GM12878 (cell line): ENCODE measurements at regions not wholly inside any gene's neighbourhood (a gene's known extent, or its start where the extent isn't known, plus 50 kb on each side); places are given as distances from the start of the nearest gene placed in this dataset.

ENCODE experiments used
- ATAC-seq: fragments of 200-7000 bp; cut with Tn5 transposase; 3 replicates; pipeline ENCODE4 v1.9.1; 2020; ENCODE audit warnings: mild to moderate bottlenecking, moderate library complexity
- BruUV-seq: library from RNA; stranded (reverse); fragments of 400-500 nt; replicated peaks from 2 replicates; lab custom pipeline; 2021; lab: Mats Ljungman, UMichigan
- CTCF ChIA-PET: fragments of 300-600 bp; sonication (Branson Sonifier 250); formaldehyde crosslinking; extraction: SDS; loops from one replicate; lab custom pipeline; 2021; ENCODE audit warnings: inconsistent platforms; lab: Yijun Ruan, JAX
- POLR2A ChIA-PET: fragments of 350-600 bp; formaldehyde crosslinking; extraction: SDS; loops from one replicate; lab custom pipeline; 2021; ENCODE audit warnings: inconsistent platforms; lab: Charles Lee
- RAD21 ChIA-PET: fragments of 300-600 bp; sonication (Branson Sonifier 250); formaldehyde crosslinking; loops from one replicate; lab custom pipeline; 2023; ENCODE audit warnings: antibody characterized with exemption; ENCODE audit not compliant: unreplicated experiment; lab: Charles Lee
- SMC1A ChIA-PET: fragments of 300-600 bp; sonication (Branson Sonifier 250); formaldehyde crosslinking; loops from one replicate; lab custom pipeline; 2023; ENCODE audit not compliant: unreplicated experiment, uncharacterized antibody; lab: Charles Lee
- DNase-seq: peaks from one replicate; pipeline ENCODE4 v3.0.0-alpha.2; 2011; ENCODE audit warnings: low read depth, low spot score
- FAIRE-seq: peaks from 3 replicates; lab custom pipeline; 2011; peaks lifted over from hg19 to GRCh38; lab: Jason Lieb, UNC
- H2AFZ ChIP-seq: 2 replicates; pipeline ENCODE4 v1.6.0; 2011; ENCODE audit warnings: low read depth, low read length, control low read depth; ENCODE audit not compliant: control insufficient read depth
- H3K27ac ChIP-seq: 2 replicates; pipeline ENCODE4 v1.5.1; 2011; ENCODE audit warnings: control low read depth; ENCODE audit not compliant: control insufficient read depth, insufficient read depth
- H3K27me3 ChIP-seq, 2 experiments: replicated peaks in 1 of 2; 2 replicates each; pipeline versions ENCODE4 v1.6.0 to v1.6.1; 2011; ENCODE audit warnings: low read length in 1 of 2; ENCODE audit not compliant: control insufficient read depth in 2 of 2, insufficient read depth in 2 of 2
- H3K36me3 ChIP-seq, 2 experiments: 2 replicates each; pipeline ENCODE4 v1.5.1; 2011; ENCODE audit warnings: low read length in 1 of 2; ENCODE audit not compliant: control insufficient read depth in 2 of 2, insufficient read depth in 2 of 2
- H3K4me1 ChIP-seq: 2 replicates; pipeline ENCODE4 v1.6.1; 2011; ENCODE audit warnings: mild to moderate bottlenecking, low read length, moderate library complexity, mixed read lengths; ENCODE audit not compliant: control insufficient read depth, insufficient read depth
- H3K4me2 ChIP-seq: 2 replicates; pipeline ENCODE4 v1.6.0; 2011; ENCODE audit warnings: control low read depth; ENCODE audit not compliant: control insufficient read depth, insufficient read depth
- H3K4me3 ChIP-seq: fragments of 200-600 bp; sonication (generic); 2 replicates; pipeline ENCODE4 v1.5.1; 2016
- H3K79me2 ChIP-seq: 2 replicates; pipeline ENCODE4 v1.6.0; 2011; ENCODE audit warnings: low read length; ENCODE audit not compliant: control insufficient read depth, insufficient read depth
- H3K9ac ChIP-seq: 2 replicates; pipeline ENCODE4 v1.8.0; 2011; ENCODE audit warnings: low read length, control low read depth, mixed read lengths; ENCODE audit not compliant: control insufficient read depth, insufficient read depth
- H3K9me3 ChIP-seq: replicated peaks from 3 replicates; pipeline ENCODE4 v1.5.1; 2011; ENCODE audit warnings: mild to moderate bottlenecking, low read length; ENCODE audit not compliant: control insufficient read depth, insufficient read depth
- H4K20me1 ChIP-seq: 2 replicates; pipeline ENCODE4 v1.6.0; 2011; ENCODE audit not compliant: control insufficient read depth, insufficient read depth
- ATF3 ChIP-seq: IDR thresholded peaks from 2 replicates; pipeline ENCODE4 v1.6.1; 2011; ENCODE audit warnings: low read depth, mild to moderate bottlenecking, low read length, moderate library complexity, borderline replicate concordance; ENCODE audit errors: extremely low read depth
- CBX3 ChIP-seq: fragments of 200-600 bp; sonication (generic); IDR thresholded peaks from 2 replicates; pipeline ENCODE4 v1.6.1; 2016; ENCODE audit warnings: low read depth, borderline replicate concordance
- CEBPB ChIP-seq, 2 experiments: fragments of 150-350 bp in 1 of 2; IDR thresholded peaks; 2 replicates each; pipeline ENCODE4 v1.6.1; 2012 to 2014; ENCODE audit warnings: low read depth in 2 of 2, low read length in 2 of 2, borderline replicate concordance in 1 of 2, inconsistent platforms in 1 of 2
- CREM ChIP-seq: IDR thresholded peaks from 2 replicates; pipeline ENCODE4 v1.6.1; 2014; ENCODE audit warnings: antibody characterized with exemption, low read depth
- FOXK2 ChIP-seq: fragments of 450-650 bp; IDR thresholded peaks from 2 replicates; pipeline ENCODE4 v1.6.1; 2017; ENCODE audit warnings: mild to moderate bottlenecking, moderate library complexity
- HDAC2 ChIP-seq: fragments of 200-600 bp; sonication (generic); IDR thresholded peaks from 2 replicates; pipeline ENCODE4 v1.6.1; 2017
- HDGF ChIP-seq: fragments of 450-650 bp; IDR thresholded peaks from 2 replicates; pipeline ENCODE4 v1.6.1; 2016; ENCODE audit warnings: antibody characterized with exemption
- KLF5 ChIP-seq: fragments of 450-650 bp; IDR thresholded peaks from 2 replicates; pipeline ENCODE4 v1.6.1; 2014; ENCODE audit warnings: mild to moderate bottlenecking; ENCODE audit not compliant: partially characterized antibody
- MEF2A ChIP-seq: IDR thresholded peaks from 2 replicates; pipeline ENCODE4 v1.6.1; 2011; ENCODE audit warnings: low read depth, mild to moderate bottlenecking, low read length, moderate library complexity; ENCODE audit not compliant: insufficient read depth
- MXI1 ChIP-seq: fragments of 150-350 bp; IDR thresholded peaks from 2 replicates; pipeline ENCODE4 v1.6.1; 2011; ENCODE audit warnings: low read depth, mild to moderate bottlenecking, inconsistent platforms, low read length, improper control_type of control experiment
- NR2C1 ChIP-seq: fragments of 450-650 bp; IDR thresholded peaks from 2 replicates; pipeline ENCODE4 v1.6.1; 2017; ENCODE audit warnings: antibody characterized with exemption, mild to moderate bottlenecking, moderate library complexity
- PAX5 ChIP-seq: IDR thresholded peaks from 2 replicates; pipeline ENCODE4 v1.6.1; 2011; ENCODE audit warnings: low read depth, low read length, borderline replicate concordance
- PBX3 ChIP-seq: IDR thresholded peaks from 2 replicates; pipeline ENCODE4 v1.6.1; 2011; ENCODE audit warnings: mild to moderate bottlenecking, low read depth, low read length, moderate library complexity; ENCODE audit not compliant: insufficient replicate concordance
- PML ChIP-seq: IDR thresholded peaks from 2 replicates; pipeline ENCODE4 v1.6.1; 2012; ENCODE audit warnings: low read length, inconsistent platforms
- RELB ChIP-seq: fragments of 450-650 bp; IDR thresholded peaks from 2 replicates; pipeline ENCODE4 v1.6.1; 2017; ENCODE audit warnings: low read depth, mild to moderate bottlenecking, moderate library complexity
- SIN3A ChIP-seq: IDR thresholded peaks from 2 replicates; pipeline ENCODE4 v1.6.1; 2012; ENCODE audit warnings: low read depth, low read length, improper control_type of control experiment
- TCF7 ChIP-seq: IDR thresholded peaks from 2 replicates; pipeline ENCODE4 v1.6.1; 2014; ENCODE audit warnings: antibody characterized with exemption, borderline replicate concordance
- YBX1 ChIP-seq: fragments of 450-650 bp; IDR thresholded peaks from 2 replicates; pipeline ENCODE4 v1.6.1; 2016; ENCODE audit warnings: antibody characterized with exemption
- ZNF622 ChIP-seq: fragments of 450-650 bp; IDR thresholded peaks from 2 replicates; pipeline ENCODE4 v1.6.1; 2017; ENCODE audit warnings: mild to moderate bottlenecking, inconsistent platforms
- WGBS: methylation state at CpG from one replicate; pipeline ENCODE4 v1.1.6; 2016; ENCODE audit warnings: low lambda C conversion rate; ENCODE audit not compliant: insufficient replicate concordance, insufficient coverage; ENCODE audit errors: missing lambda C conversion rate; 5-methylcytosine and 5-hydroxymethylcytosine counted together
- in situ Hi-C: fragments of 300-500 bp; cut with MboI; formaldehyde crosslinking; loops from 9 replicates; pipeline ENCODE4 v1.14.3; 2018; ENCODE audit warnings: mixed read lengths
- intact Hi-C: fragments of 100-400 bp; cut with micrococcal nuclease; formaldehyde crosslinking; loops from one replicate; pipeline ENCODE4 v1.14.2; 2022; ENCODE audit not compliant: unreplicated experiment

- ChIA-PET CTCF (no interaction called here), RAD21 (no interaction called here)
- Histone ChIP-seq H4K20me1 (no peaks in the 10 kb centered on the region), H3K36me3 (no peaks in the 10 kb centered on the region), H3K4me3 (no peak overlapping the region), H3K79me2 (no peaks in the 10 kb centered on the region), H3K4me2 (no peak overlapping the region), H3K27ac (no peak overlapping the region), H2AFZ (no peak overlapping the region)
- in situ Hi-C loops (no loop called here), intact Hi-C loops (no loop called here)
- ATAC-seq (no peak), DNase-seq (no peak), FAIRE-seq (no peak)
- WGBS = 35% methylated on average over 6 of the region's 6 CpGs
- TF ChIP-seq YBX1 (no peak), PBX3 (no peak), HDGF (no peak), ATF3 (no peak), TCF7 (no peak), NR2C1 (no peak), ZNF622 (no peak), PML (no peak), MEF2A (no peak), FOXK2 (no peak), CBX3 (no peak), CREM (no peak), SIN3A (no peak), CEBPB (IDR thresholded peaks at IDR 0.05; ENCODE audit: borderline replicate concordance in 1 of 2, low read depth in 2 of 2, low read length in 2 of 2) (no peak), PAX5 (no peak), HDAC2 (no peak), RELB (no peak), KLF5 (no peak), MXI1 (no peak)
- TF ChIP-seq, all 136 proteins: peak for 0
- H3K9me3 ChIP-seq = no peaks in the 10 kb centered on the region
- no peaks in the 10 kb centered on the region for H3K4me1 ChIP-seq
- ChIA-PET POLR2A (no interaction called here), SMC1A (no interaction called here)
- no peak overlapping the region for H3K9ac ChIP-seq
- BruUV-seq = no TSS peak
- no peaks in the 10 kb centered on the region for H3K27me3 ChIP-seq
Observed at GRCh38 chr4:20348411-20348810, 96.7 kb downstream of the SLIT2 start.
